ENCODE measurements at regions not wholly inside any gene's neighbourhood (a gene's known extent, or its start where the extent isn't known, plus 50 kb on each side); places are given as distances from the start of the nearest gene placed in this dataset.
A peak's percentile ranks its signal among the peaks of the same experiment; 100 is the strongest.
"Not testable (repeated sequence)": the region's sequence is repeated elsewhere in the genome, so short reads cannot be mapped to it uniquely, and the experiment has no call there.

DNA sequence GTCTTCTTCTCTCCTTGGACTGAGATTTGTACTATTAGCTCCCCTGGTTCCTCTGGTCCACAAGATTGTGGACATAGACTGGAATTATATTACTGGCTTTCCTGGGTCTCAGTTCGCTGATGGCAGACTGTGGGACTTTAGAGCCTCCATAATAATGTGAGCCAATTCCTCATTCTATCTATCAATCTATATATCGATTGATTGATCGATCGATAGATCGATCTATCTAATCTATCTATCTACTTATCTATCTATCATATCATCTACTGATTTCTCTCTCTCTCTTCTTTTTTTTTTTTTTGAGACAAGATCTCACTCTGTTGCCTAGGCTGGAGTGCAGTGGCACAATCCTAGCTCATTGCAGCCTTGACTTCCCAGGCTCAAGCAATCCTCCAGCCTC is 51.5 kb upstream of the DDR1 start:
- no peak for DNase-seq

DNA sequence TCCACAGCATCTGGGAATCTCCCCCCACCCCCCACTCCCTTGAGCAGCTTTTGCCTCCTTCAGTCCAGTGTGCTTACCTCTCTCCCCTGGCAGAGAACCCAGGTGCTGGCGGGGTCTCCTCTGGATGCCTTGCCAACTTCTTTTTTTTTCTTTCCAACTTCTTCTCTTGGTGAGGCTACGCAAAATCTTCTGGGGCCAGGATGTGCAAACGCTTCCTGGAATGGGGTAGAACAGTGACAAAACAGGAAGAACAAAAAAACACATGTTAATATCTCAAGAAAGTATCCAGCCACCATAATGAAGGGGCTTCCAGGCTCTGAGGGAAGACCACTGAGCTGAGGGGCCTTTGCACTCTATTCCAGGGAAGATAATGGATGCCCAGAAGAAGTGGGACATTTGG is 53.9 kb upstream of the DDR1 start:
- no peak for DNase-seq

DNA sequence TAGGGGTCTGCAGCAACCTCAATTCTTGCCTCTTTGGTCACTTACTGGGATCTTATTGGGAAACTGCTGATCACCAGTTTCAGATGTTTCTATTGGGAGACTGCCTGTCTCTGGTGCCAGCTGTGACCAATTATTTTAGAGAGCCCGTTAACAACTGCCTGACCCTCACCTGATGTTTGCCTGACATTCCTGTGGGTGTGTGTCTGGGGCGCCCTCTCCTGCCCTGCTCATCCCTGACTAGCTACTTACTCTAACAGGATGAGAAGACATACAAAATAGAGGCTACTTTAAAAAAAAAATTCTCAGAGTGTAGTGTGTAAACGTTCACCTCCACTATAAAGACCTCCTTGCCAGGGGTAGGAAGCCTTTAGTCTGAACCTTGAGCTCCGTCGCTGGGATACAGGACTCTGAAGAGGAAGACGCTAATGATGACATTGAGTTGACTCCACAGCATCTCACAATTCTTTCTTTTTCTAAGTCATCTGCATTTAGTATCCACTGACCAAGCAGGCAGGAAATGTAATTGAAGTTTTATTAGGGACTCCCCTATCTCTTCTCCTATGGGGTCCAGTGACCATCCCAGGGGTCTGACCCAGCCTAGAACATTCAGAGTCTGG is 54.6 kb upstream of the DDR1 start:
- DNase-seq: no peak

- DNase-seq: no peak
Measured at GRCh38 chr6:30829033-30829432, 55.3 kb upstream of the DDR1 start.

DNA sequence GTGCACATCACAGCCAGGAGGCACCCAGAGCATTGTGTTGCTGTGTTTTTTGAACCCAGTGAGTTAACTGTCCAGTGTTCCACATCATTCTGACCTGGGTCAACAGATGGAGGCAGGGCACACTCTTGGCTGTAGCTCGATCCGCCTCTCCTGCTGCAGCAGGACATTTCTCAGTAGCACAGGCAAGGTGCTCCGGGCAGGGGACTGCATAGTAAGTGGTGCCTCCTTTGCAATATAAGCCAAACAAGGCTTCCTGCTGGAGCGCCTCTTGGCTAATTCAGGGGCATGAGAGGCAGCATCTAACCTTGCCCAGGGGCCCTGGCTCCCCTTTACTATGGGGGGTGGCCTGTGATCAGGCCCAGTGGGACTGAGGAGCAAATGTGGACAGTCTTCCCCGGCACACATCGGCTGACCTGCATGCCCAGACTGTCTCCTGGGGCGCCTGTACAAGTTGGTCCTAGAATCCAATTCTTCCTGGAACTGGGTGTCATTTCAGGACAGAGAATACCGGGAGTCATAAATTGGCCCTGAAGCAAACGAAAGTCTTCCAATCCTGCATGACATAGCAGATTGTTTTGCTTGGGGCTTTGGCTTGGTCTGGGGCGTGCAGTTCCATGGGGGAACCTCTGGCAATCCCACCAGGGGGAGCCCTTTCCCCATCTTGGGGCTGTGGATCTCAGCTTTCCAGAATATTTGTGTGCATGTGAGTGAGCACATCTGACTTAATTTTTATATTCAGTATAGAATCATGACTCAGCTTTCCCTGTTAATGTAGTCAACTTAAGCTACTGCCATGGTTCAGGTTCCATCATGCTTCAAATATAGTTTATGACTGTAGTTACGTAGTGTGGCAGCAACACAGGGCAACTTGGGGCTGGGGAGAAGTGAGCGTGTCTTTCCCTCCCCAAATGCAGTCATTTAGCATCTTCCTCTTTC is 56.0 kb upstream of the DDR1 start:
- DNase-seq: peak; percentile 91 to 92

GRCh38 chr6:30826961-30827342 is 57.4 kb upstream of the DDR1 start:
- DNase-seq: peak; percentile 46 to 49

DNA sequence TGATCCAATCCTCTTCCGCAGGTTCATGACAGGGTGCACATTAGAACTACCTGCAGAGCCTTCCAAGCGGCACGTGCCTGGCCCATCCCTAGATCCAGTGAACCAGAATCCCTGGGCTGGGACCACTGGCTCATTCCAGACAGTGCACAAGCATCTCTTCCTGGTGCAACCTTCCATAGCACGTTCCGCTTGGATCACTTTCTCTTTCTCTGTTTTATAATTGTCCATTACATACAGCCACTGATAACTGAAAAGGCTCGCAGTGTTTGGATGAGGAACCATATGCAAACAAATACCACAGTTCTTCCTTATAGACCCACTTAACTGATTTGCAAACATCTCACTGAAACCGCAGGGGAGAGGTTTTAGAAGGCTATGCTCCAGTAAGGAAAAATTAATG is 59.6 kb upstream of the DDR1 start:
- no peak for DNase-seq

DNA sequence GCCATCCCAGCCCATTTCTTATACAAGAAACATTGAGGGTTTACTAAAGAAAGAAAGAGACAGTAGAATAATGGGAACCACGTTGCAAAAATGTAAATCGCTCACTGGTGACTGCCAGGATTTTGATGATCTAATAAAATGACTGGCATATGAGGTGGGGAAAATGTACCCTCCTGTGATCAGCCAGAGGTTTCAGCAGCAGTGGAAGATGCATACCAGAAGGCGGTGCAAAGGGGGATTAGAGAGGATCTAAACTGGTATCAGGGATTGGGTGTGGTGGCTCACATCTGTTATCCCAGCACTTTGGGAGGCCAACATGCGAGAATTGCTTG is 60.8 kb upstream of the DDR1 start:
- no peak for DNase-seq

GRCh38 chr6:30821862-30822784 is 62.2 kb upstream of the DDR1 start:
- DNase-seq: no peak

- no peak for DNase-seq
Measured at GRCh38 chr6:30820193-30820592, 64.1 kb upstream of the DDR1 start.

GRCh38 chr6:30819297-30819917 is 64.9 kb upstream of the DDR1 start:
- peak; percentile 67 to 75 for DNase-seq

GRCh38 chr6:30818391-30818841 is 65.9 kb upstream of the DDR1 start:
- DNase-seq: no peak

DNA sequence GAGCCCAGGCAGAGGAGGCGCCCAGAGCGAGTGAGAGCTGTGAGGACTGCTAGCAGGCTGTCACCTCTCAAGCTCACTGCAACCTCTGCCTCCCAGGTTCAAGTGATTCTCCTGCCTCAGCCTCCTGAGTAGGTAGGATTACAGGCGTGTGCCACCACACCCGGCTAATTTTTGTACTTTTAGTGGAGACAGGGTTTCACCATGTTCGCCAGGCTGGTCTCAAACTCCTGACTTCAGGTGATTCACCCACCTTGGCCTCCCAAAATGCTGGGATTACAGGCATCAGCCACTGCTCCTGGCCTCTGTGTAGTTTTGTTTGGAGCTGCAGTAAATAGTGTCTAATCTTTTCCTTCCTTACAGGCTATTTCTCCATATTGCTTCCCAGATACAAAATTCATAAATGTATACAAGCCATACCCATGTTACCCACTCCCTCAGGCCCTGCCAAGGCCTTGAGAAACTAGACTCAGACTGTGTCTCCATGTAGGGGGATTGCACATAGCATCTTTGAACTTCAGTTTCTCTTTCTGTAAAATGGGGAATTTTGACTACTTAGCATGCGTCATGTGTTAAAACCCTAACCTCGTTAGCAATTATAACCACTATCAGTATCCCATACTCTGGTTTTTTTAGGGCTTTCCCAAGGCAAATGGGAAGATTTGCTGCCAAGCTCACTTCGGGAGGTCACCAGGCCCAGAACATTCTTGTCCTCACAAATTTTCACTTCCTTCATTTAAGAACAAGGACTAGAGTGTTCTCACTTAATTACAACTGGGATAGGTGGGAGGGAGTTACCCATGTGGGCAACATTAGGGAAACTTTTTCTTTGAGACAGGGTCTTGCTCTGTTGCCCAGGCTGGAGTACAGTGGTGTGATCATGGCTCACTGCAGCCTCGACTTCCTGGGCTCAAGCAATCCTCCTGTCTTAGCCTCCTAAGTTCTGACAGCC is 67.3 kb upstream of the DDR1 start:
- no peak for DNase-seq

DNA sequence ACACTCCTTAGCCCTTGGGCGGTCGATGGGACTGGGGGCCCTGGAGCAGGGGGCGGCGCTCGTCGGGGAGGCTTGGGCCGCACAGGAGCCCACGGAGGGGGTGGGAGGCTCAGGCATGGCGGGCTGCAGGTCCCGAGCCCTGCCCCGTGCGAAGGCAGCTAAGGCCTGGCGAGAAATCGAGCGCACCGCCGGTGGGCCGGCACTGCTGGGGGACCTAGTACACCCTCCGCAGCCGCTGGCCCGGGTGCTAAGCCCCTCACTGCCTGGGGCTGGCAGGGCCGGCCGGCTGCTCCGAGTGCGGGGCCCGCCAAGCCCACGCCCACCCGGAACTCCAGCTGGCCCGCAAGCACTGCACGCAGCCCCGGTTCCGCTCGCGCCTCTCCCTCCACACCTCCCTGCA is 68.0 kb upstream of the DDR1 start:
- DNase-seq: not testable (repeated sequence)

- DNase-seq: peak in 1 of 2 donors; percentile 49
Measured at GRCh38 chr6:30815041-30815742, 69.1 kb upstream of the DDR1 start.

- peak; percentile 56 to 73 for DNase-seq
Measured at GRCh38 chr6:30814146-30815040, 69.9 kb upstream of the DDR1 start.

DNA sequence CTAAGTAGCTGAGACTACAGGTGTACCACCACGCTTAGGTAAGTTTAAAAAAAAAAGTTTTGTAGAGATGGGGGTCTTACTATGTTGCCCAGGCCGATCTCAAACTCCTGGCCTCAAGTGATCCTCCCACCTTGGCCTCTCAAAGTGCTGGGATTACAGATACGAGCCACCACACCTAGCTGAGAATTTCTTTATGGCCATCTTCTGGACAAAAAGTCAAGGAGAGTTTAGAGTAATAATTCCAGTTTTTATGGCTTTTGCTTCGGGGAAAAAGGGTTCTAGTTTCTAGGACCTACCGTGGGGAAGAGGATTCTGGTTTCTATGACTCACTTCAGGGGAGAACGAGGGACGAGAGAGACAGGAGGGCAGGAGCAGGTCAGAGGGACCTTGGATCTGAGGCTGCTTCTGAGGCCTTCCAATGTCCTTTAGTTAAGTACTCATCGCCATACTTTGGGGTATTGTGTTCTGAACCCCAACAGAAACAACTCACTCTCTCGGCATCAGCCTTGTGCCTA is 69.3 kb upstream of the IER3 start:
- DNase-seq: no peak

DNA sequence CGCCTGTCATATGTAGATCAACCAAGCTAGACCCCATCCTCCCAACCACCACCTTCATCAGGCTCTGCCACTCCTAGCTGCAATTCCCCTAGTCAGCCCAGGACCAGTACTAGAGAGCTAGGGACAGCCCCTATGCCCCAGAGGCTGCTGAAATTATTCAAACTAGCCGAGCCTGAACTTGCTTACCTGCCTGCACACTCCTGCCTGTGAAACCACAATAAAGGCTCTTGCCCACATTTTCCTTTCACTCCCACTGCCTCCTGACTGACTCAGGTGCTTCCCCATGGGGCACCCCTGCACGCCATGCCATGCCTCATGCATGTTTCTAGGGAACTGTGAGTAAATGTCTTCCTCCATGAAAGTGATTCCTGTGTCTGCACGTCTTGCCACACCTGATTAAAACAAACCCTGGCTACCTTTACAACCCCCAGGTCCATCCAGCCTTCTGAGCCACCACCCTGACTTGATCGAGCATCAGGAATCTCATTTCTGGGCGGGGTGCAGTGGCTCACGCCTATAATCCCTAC is 66.5 kb upstream of the IER3 start:
- DNase-seq: peak; percentile 83 to 86

GRCh38 chr6:30807566-30807965 is 63.2 kb upstream of the IER3 start:
- not testable (repeated sequence) for DNase-seq
